ENCODE measurements at regions not wholly inside any gene's neighbourhood (a gene's known extent, or its start where the extent isn't known, plus 50 kb on each side); places are given as distances from the start of the nearest gene placed in this dataset.

DNA sequence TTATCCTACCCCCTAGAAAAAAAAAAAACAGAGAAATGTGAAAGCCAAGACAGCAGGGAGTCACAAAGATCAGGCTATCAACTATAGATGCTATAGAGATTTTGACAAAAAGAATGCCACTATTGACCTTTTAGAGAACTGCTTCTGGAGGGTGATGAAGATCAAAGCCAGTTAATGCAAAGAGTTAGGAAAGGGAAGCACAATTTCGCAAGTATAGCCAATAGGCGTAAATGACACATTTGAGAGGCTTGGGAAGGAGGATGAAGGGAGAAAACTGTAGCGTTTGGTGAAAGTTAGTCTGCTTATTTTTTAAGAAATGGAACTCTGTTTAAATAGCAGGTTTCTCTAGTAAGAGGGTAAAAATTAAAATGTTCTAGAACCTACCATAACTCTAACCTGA, 190.7 kb downstream of the DUSP6 start:
- peak overlapping the region; percentile 96 for H3K27ac ChIP-seq (ENCODE audit: low read length)
- H2AFZ ChIP-seq (ENCODE audit: low read length) = no peak overlapping the region
- no peaks in the 10 kb centered on the region for H3K27me3 ChIP-seq (ENCODE audit: low read length)
- no peaks in the 10 kb centered on the region for H3K79me2 ChIP-seq (ENCODE audit: low read length)
- H3K9me3 ChIP-seq (ENCODE audit: low read length) = no peaks in the 10 kb centered on the region
- no peaks in the 10 kb centered on the region for H3K9me2 ChIP-seq (replicated peaks; ENCODE audit: low read length)
- TF ChIP-seq, protein P1, sequence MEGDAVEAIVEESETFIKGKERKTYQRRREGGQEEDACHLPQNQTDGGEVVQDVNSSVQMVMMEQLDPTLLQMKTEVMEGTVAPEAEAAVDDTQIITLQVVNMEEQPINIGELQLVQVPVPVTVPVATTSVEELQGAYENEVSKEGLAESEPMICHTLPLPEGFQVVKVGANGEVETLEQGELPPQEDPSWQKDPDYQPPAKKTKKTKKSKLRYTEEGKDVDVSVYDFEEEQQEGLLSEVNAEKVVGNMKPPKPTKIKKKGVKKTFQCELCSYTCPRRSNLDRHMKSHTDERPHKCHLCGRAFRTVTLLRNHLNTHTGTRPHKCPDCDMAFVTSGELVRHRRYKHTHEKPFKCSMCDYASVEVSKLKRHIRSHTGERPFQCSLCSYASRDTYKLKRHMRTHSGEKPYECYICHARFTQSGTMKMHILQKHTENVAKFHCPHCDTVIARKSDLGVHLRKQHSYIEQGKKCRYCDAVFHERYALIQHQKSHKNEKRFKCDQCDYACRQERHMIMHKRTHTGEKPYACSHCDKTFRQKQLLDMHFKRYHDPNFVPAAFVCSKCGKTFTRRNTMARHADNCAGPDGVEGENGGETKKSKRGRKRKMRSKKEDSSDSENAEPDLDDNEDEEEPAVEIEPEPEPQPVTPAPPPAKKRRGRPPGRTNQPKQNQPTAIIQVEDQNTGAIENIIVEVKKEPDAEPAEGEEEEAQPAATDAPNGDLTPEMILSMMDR (conservative IDR thresholded peaks at IDR 0.05; ENCODE audit: low read depth, low read length) = no peak
- TF ChIP-seq EZH2 (IDR thresholded peaks at IDR 0.05; ENCODE audit: low read length, unreplicated experiment) (no peak), EZH2phosphoT487 (IDR thresholded peaks at IDR 0.05; ENCODE audit: borderline replicate concordance, low read length) (no peak)
- H3K4me2 ChIP-seq (ENCODE audit: low read length) = peak overlapping the region; percentile 48; the same call in 1 of the 2 replicates
- H3F3A ChIP-seq (ENCODE audit: low read length, unreplicated experiment) = peaks cover 17% of the 10 kb centered on the region
- peaks cover 59% of the 10 kb centered on the region for H3K4me1 ChIP-seq (ENCODE audit: insufficient read depth, low read length)
- DNase-seq (no peak), ATAC-seq (no peak)
- ChIA-PET POLR2A (ENCODE audit: unreplicated experiment) (no interaction called here), CTCF (no interaction called here)
- BruUV-seq (replicated peaks) = no TSS peak
- intact Hi-C loops (cut with micrococcal nuclease) = loop anchor here (5.0 kb wide), 2 partner anchors 109 to 186 kb away; no protein-coding TSS in a partner anchor
- peak overlapping the region; percentile 70 for H3K9ac ChIP-seq (ENCODE audit: low read length)
- no peaks in the 10 kb centered on the region for H4K20me1 ChIP-seq (ENCODE audit: low read length)
- no peaks in the 10 kb centered on the region for H3K36me3 ChIP-seq (ENCODE audit: low read depth, low read length)
- no peak overlapping the region for H3K4me3 ChIP-seq (ENCODE audit: low read length)

DNA sequence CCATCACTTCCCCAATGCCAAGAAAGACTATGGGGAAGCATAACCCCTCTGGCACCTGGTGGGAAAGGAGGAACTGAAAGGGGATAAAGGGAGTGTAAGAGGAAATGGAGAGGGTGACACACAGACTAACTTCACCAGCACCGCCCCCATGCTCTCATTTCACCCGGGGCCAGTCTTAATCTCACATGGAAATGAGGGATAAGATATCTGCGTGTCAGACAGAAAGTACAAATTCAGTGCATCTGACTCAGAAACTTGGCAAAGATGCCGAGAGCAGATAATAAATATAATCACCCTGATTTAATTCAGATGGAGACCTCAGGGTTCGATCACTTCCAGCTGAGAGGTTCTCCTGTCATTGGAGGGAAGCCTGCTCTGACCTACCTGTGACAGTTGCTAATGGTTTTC, 191.6 kb downstream of the DUSP6 start:
- Histone ChIP-seq H3K36me3 (ENCODE audit: low read depth, low read length) (no peaks in the 10 kb centered on the region), H3K4me3 (ENCODE audit: low read length) (no peak overlapping the region), H2AFZ (ENCODE audit: low read length) (peak overlapping the region; percentile 14; the same call in 1 of the 2 replicates), H3K4me2 (ENCODE audit: low read length) (peak overlapping the region; percentile 48), H3K27ac (ENCODE audit: low read length) (peak overlapping the region; percentile 96), H3K79me2 (ENCODE audit: low read length) (no peaks in the 10 kb centered on the region), H3K4me1 (ENCODE audit: insufficient read depth, low read length) (peaks cover 50% of the 10 kb centered on the region), H3K27me3 (ENCODE audit: low read length) (no peaks in the 10 kb centered on the region), H3K9ac (ENCODE audit: low read length) (peak overlapping the region; percentile 76), H3F3A (ENCODE audit: low read length, unreplicated experiment) (peaks cover 17% of the 10 kb centered on the region), H3K9me2 (replicated peaks; ENCODE audit: low read length) (no peaks in the 10 kb centered on the region), H4K20me1 (ENCODE audit: low read length) (no peaks in the 10 kb centered on the region), H3K9me3 (ENCODE audit: low read length) (no peaks in the 10 kb centered on the region)
- ChIA-PET CTCF (interaction anchor here (0.9 kb wide), 1 partner anchor 143 kb away, joined by 3 read pairs; no protein-coding TSS in a partner anchor), POLR2A (ENCODE audit: unreplicated experiment) (no interaction called here)
- DNase-seq = peak; percentile 89
- intact Hi-C loops (cut with micrococcal nuclease) = loop anchor here (5.0 kb wide), 2 partner anchors 108 to 187 kb away; no protein-coding TSS in a partner anchor
- peak; percentile 49 for ATAC-seq
- TF ChIP-seq EZH2 (IDR thresholded peaks at IDR 0.05; ENCODE audit: low read length, unreplicated experiment) (no peak), EZH2phosphoT487 (IDR thresholded peaks at IDR 0.05; ENCODE audit: borderline replicate concordance, low read length) (no peak)
- TF ChIP-seq, protein P1 (conservative IDR thresholded peaks at IDR 0.05; ENCODE audit: low read depth, low read length) = no peak
- BruUV-seq (replicated peaks) = no TSS peak

DNA sequence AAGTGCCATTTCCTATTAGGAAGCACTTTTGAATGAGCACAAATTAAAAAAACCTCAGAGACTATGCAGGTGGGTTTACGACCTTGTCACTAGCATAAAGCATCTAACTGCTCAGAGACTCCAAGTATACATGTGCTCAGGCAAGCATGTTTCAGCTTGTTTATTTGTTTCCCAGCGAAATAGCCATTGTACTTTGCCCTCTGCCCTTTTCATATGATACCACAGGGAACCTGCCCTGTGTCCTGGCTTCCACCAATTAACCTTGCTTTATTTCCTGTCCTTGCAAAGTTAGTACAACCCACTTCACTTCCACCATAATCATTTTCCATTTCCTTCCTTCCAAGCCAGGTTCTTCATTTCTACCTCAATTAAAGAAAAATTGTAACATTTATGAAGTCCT, 194.9 kb downstream of the DUSP6 start:
- H3K4me1 ChIP-seq (ENCODE audit: insufficient read depth, low read length) = peaks cover 33% of the 10 kb centered on the region
- H4K20me1 ChIP-seq (ENCODE audit: low read length) = no peaks in the 10 kb centered on the region
- no peak overlapping the region for H3K4me3 ChIP-seq (ENCODE audit: low read length)
- DNase-seq (no peak), ATAC-seq (no peak)
- POLR2A ChIA-PET (ENCODE audit: unreplicated experiment) = no interaction called here
- BruUV-seq (replicated peaks) = no TSS peak
- no peaks in the 10 kb centered on the region for H3K9me2 ChIP-seq (replicated peaks; ENCODE audit: low read length)
- H2AFZ ChIP-seq (ENCODE audit: low read length) = no peak overlapping the region
- no peaks in the 10 kb centered on the region for H3K27me3 ChIP-seq (ENCODE audit: low read length)
- H3K4me2 ChIP-seq (ENCODE audit: low read length) = no peak overlapping the region
- no peaks in the 10 kb centered on the region for H3K79me2 ChIP-seq (ENCODE audit: low read length)
- no peak overlapping the region for H3K9ac ChIP-seq (ENCODE audit: low read length)
- peaks cover 15% of the 10 kb centered on the region for H3F3A ChIP-seq (ENCODE audit: low read length, unreplicated experiment)
- H3K27ac ChIP-seq (ENCODE audit: low read length) = no peak overlapping the region
- H3K9me3 ChIP-seq (ENCODE audit: low read length) = no peaks in the 10 kb centered on the region
- intact Hi-C loops (cut with micrococcal nuclease) = no loop called here
- no peaks in the 10 kb centered on the region for H3K36me3 ChIP-seq (ENCODE audit: low read depth, low read length)
- CTCF ChIA-PET = interaction anchor here (1.0 kb wide), 1 partner anchor 195 kb away, joined by 3 read pairs; the partner anchor contains the start of gene DUSP6
- TF ChIP-seq EZH2 (IDR thresholded peaks at IDR 0.05; ENCODE audit: low read length, unreplicated experiment) (no peak), EZH2phosphoT487 (IDR thresholded peaks at IDR 0.05; ENCODE audit: borderline replicate concordance, low read length) (no peak)
- TF ChIP-seq, protein P1 (conservative IDR thresholded peaks at IDR 0.05; ENCODE audit: low read depth, low read length) = no peak
